ENCODE measurements at regions not wholly inside any gene's neighbourhood (a gene's known extent, or its start where the extent isn't known, plus 50 kb on each side); places are given as distances from the start of the nearest gene placed in this dataset.

DNA sequence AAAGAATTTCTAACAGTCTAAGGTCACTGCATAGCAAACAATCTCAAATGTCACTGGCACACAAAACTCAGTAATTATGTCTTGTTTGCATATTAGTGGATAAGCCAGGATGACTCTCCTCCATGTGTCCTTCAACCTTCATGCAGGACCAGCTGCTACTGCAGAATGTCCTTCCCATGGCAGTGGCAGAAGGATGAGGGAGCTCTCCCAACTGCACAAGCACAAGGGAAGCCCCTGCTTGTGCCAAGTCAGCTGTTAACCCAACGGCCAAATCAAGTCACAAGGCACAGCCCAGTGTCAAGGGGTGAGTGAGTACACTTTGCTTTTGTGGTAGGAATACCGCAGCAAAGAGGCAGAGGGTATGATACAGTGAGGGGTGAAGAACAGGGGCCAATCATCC is 59.3 kb upstream of the VWC2 start:
- Histone ChIP-seq H3K9me3 (ENCODE audit: insufficient read depth, low read depth) (0 out of 2 replicates have a peak, but pooled peaks cover 3% of the 10 kb centered on the region), H3K4me3 (no peak overlapping the region), H3K9me2 (ENCODE audit: insufficient read depth) (no peaks in the 10 kb centered on the region), H3K4me1 (replicated peaks; ENCODE audit: insufficient read depth) (no peaks in the 10 kb centered on the region), H3K4me2 (no peak overlapping the region), H3K36me3 (ENCODE audit: low read depth) (no peaks in the 10 kb centered on the region), H3K27me3 (ENCODE audit: insufficient read depth, low read depth) (peaks cover 27% of the 10 kb centered on the region), H3K27ac (no peak overlapping the region), H4K20me1 (ENCODE audit: insufficient read depth) (no peaks in the 10 kb centered on the region), H2AFZ (no peak overlapping the region), H3K79me2 (ENCODE audit: low read depth) (no peaks in the 10 kb centered on the region), H3F3A (ENCODE audit: insufficient read depth, low read depth) (no peaks in the 10 kb centered on the region)
- TF ChIP-seq EZH2 (IDR thresholded peaks at IDR 0.05; ENCODE audit: low read depth), result no peak
- TF ChIP-seq, protein P1, sequence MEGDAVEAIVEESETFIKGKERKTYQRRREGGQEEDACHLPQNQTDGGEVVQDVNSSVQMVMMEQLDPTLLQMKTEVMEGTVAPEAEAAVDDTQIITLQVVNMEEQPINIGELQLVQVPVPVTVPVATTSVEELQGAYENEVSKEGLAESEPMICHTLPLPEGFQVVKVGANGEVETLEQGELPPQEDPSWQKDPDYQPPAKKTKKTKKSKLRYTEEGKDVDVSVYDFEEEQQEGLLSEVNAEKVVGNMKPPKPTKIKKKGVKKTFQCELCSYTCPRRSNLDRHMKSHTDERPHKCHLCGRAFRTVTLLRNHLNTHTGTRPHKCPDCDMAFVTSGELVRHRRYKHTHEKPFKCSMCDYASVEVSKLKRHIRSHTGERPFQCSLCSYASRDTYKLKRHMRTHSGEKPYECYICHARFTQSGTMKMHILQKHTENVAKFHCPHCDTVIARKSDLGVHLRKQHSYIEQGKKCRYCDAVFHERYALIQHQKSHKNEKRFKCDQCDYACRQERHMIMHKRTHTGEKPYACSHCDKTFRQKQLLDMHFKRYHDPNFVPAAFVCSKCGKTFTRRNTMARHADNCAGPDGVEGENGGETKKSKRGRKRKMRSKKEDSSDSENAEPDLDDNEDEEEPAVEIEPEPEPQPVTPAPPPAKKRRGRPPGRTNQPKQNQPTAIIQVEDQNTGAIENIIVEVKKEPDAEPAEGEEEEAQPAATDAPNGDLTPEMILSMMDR (conservative IDR thresholded peaks at IDR 0.05), result no peak
- CTCF ChIA-PET, result no interaction called here
- intact Hi-C loops (cut with micrococcal nuclease; ENCODE audit: unreplicated experiment), result no loop called here
- DNase-seq, result no peak
- POLR2A ChIA-PET (ENCODE audit: unreplicated experiment), result no interaction called here
- BruUV-seq (replicated peaks), result no TSS peak

DNA sequence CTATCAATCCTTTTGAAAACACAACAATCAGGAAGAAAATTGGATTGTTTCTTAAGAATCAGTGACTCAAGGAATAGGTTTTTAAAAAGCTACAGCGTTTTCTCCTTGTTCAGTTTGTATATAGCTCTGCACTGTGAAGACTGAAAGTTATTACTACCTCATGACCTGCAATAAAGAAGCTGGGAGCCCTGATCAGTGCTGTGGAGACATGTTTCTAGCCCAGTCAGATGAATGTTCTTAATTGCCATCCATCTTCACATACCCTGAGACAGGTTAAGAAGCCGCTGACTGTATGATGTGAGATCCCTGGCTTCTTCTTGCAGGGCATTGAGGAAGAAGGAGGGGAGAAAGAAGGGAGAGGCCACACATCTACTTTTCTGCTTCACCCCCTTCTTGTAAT is 58.0 kb upstream of the VWC2 start:
- Histone ChIP-seq H3K27me3 (ENCODE audit: insufficient read depth, low read depth) (peaks cover 23% of the 10 kb centered on the region; the same call in 1 of the 2 replicates), H3K79me2 (ENCODE audit: low read depth) (no peaks in the 10 kb centered on the region), H2AFZ (no peak overlapping the region), H3K9me3 (ENCODE audit: insufficient read depth, low read depth) (0 out of 2 replicates have a peak, but pooled peaks cover under 1% of the 10 kb centered on the region), H3K4me2 (no peak overlapping the region), H3K9me2 (ENCODE audit: insufficient read depth) (no peaks in the 10 kb centered on the region), H3K4me1 (replicated peaks; ENCODE audit: insufficient read depth) (no peaks in the 10 kb centered on the region), H4K20me1 (ENCODE audit: insufficient read depth) (no peaks in the 10 kb centered on the region), H3K4me3 (no peak overlapping the region), H3K27ac (no peak overlapping the region), H3F3A (ENCODE audit: insufficient read depth, low read depth) (no peaks in the 10 kb centered on the region), H3K36me3 (ENCODE audit: low read depth) (no peaks in the 10 kb centered on the region)
- TF ChIP-seq EZH2 (IDR thresholded peaks at IDR 0.05; ENCODE audit: low read depth), result no peak
- TF ChIP-seq, protein P1 (conservative IDR thresholded peaks at IDR 0.05), result no peak
- no TSS peak for BruUV-seq (replicated peaks)
- intact Hi-C loops (cut with micrococcal nuclease; ENCODE audit: unreplicated experiment), result no loop called here
- ChIA-PET CTCF (no interaction called here), POLR2A (ENCODE audit: unreplicated experiment) (no interaction called here)
- DNase-seq, result no peak

DNA sequence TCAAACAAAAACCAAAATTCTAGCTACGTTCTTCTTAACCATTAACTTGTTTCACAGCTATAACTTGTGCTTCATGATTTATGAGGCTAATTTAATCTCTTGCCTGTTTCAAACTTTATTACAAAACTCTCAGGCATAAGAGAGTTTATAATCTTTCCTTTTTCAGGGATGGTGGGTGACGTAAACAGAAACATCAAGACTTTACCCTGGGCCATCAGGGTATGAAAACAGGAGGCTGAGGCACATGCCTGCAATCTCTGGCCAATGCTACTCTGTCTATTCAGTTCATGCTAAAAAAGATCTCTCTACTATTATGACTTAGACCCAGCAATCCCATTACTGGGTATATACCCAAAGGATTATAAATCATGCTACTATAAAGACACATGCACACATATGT is 55.9 kb upstream of the VWC2 start:
- no peak for DNase-seq
- Histone ChIP-seq H3K27ac (no peak overlapping the region), H3K9me3 (ENCODE audit: insufficient read depth, low read depth) (no peaks in the 10 kb centered on the region), H3K4me1 (replicated peaks; ENCODE audit: insufficient read depth) (no peaks in the 10 kb centered on the region), H4K20me1 (ENCODE audit: insufficient read depth) (no peaks in the 10 kb centered on the region), H3K36me3 (ENCODE audit: low read depth) (no peaks in the 10 kb centered on the region), H3K9me2 (ENCODE audit: insufficient read depth) (no peaks in the 10 kb centered on the region), H3K4me2 (no peak overlapping the region), H2AFZ (no peak overlapping the region), H3K79me2 (ENCODE audit: low read depth) (no peaks in the 10 kb centered on the region), H3K27me3 (ENCODE audit: insufficient read depth, low read depth) (peaks cover 8% of the 10 kb centered on the region; the same call in 1 of the 2 replicates), H3F3A (ENCODE audit: insufficient read depth, low read depth) (no peaks in the 10 kb centered on the region), H3K4me3 (no peak overlapping the region)
- TF ChIP-seq, protein P1 (conservative IDR thresholded peaks at IDR 0.05), result no peak
- no peak for TF ChIP-seq EZH2 (IDR thresholded peaks at IDR 0.05; ENCODE audit: low read depth)
- BruUV-seq (replicated peaks), result no TSS peak
- CTCF ChIA-PET, result no interaction called here
- intact Hi-C loops (cut with micrococcal nuclease; ENCODE audit: unreplicated experiment), result no loop called here
- POLR2A ChIA-PET (ENCODE audit: unreplicated experiment), result no interaction called here

Data from PC-9 (cell line).